ENCODE measurements at regions not wholly inside any gene's neighbourhood (a gene's known extent, or its start where the extent isn't known, plus 50 kb on each side); places are given as distances from the start of the nearest gene placed in this dataset.

DNA sequence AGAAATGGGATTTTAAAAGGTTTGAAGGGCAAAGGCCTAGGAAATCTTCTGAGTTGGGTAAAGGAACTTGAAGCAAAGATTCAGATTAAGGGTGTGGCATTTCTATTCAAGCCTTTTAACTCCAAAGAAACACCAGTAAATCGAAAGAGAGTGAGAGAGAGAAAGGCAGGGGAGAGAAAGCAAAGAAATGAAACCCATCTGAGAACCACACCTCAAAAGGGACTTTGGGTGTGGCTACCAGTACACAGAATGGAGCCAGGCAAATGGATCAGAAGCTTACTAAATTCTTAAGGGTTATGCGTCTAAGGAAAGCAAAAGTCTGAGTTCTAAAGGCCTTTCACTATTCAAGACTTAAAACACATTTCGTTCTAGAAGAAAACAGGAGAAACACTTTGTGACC lies 277.4 kb downstream of the BCL11B start:
- no peak for TF ChIP-seq ZBTB7A (IDR thresholded peaks at IDR 0.05; ENCODE audit: low read depth)
- no peak for TF ChIP-seq TEAD4 (IDR thresholded peaks at IDR 0.05)
